Kidney glomerular epithelial cell (primary cell): ENCODE measurements at regions not wholly inside any gene's neighbourhood (a gene's known extent, or its start where the extent isn't known, plus 50 kb on each side); places are given as distances from the start of the nearest gene placed in this dataset.

ENCODE experiments used
- DNase-seq: peaks from one replicate; lab custom pipeline; 2025; lab: John Stamatoyannopoulos, UW

GRCh38 chr18:75358928-75359327 lies 68.6 kb downstream of the SMIM21 start:
- DNase-seq = no peak

GRCh38 chr18:75353357-75353756 lies 74.1 kb downstream of the SMIM21 start:
- DNase-seq = no peak

- no peak for DNase-seq
Measured at GRCh38 chr18:75351409-75351808, 76.1 kb downstream of the SMIM21 start.

- no peak for DNase-seq
Measured at GRCh38 chr18:75350857-75351256, 76.6 kb downstream of the SMIM21 start.

GRCh38 chr18:75350512-75350839 lies 77.0 kb downstream of the SMIM21 start:
- peak; percentile 87 for DNase-seq

- DNase-seq = no peak
Measured at GRCh38 chr18:75349668-75350511, 77.6 kb downstream of the SMIM21 start.

GRCh38 chr18:75346671-75347070 lies 80.8 kb downstream of the SMIM21 start:
- no peak for DNase-seq

GRCh38 chr18:75344615-75345014 lies 82.9 kb downstream of the SMIM21 start:
- no peak for DNase-seq

- no peak for DNase-seq
Measured at GRCh38 chr18:75344161-75344560, 83.3 kb downstream of the SMIM21 start.

- DNase-seq = no peak
Measured at GRCh38 chr18:75343389-75343788, 84.1 kb downstream of the SMIM21 start.

- DNase-seq = no peak
Measured at GRCh38 chr18:75341897-75342296, 85.6 kb downstream of the SMIM21 start.

GRCh38 chr18:75341267-75341666 lies 86.2 kb downstream of the SMIM21 start:
- no peak for DNase-seq

- DNase-seq = no peak
Measured at GRCh38 chr18:75339936-75340605, 87.4 kb downstream of the SMIM21 start.
